ENCODE measurements at regions not wholly inside any gene's neighbourhood (a gene's known extent, or its start where the extent isn't known, plus 50 kb on each side); places are given as distances from the start of the nearest gene placed in this dataset.
"Not testable (repeated sequence)": the region's sequence is repeated elsewhere in the genome, so short reads cannot be mapped to it uniquely, and the experiment has no call there.

DNA sequence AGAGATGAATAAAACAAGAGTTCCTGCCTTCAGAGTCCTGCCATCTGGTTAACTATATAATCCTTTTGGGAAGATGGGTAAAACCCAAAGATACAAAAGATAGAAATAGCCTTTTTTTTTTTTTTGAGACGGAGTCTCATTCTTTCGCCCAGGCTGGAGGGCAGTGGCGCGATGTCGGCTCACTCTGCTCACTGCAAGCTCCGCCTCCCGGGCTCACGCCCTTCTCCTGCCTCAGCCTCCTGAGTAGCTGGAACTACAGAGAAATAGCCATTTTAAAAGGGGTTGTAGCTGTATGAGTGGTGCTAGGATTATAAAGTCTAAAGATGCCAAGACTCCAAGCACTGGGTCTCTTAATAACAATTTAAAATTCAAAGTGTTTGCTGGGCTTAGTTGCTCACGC is 97.2 kb downstream of the KDR start:
- in situ Hi-C loops (cut with MboI; ENCODE audit: low sequenced_read_pairs) = no loop called here

DNA sequence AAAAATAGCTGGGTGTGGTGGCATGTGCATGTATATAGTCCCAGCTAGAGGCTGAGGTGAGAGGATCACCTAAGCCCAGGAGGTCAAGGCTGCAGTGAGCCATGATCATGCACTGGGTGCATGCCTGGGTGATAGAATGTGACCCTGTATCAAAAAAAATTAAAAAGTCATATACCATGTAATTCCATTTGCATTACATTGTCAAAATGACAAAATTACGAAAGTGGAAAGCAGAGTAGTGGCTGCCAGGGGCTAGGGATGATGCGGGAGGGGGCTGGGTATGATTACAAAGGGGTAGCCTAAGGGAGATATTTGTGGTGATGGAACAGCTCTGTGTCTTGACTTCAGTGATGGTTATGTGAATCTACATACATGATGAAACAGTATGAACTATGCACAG is 97.8 kb downstream of the KDR start:
- in situ Hi-C loops (cut with MboI; ENCODE audit: low sequenced_read_pairs) = no loop called here

DNA sequence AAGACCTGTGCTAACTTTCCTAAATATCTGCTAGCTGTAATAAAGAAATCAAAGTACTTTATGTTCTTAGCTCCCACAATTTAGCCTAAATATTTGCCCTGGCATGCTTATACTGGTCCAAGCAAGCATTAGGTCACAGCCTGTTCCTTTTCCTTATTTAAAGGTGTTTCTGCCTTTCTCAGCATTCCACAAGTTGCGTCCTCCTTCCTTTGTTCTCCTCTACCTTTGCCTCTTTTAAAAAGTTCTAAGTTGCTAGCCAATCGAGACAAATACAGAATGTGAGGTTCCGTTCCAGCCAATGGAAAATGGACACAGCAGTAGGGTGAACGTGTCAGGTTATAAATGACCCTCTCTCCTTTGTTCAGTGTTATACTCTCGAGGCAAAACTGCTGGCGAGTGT is 99.9 kb downstream of the KDR start:
- in situ Hi-C loops (cut with MboI; ENCODE audit: low sequenced_read_pairs) = not testable (repeated sequence)

DNA sequence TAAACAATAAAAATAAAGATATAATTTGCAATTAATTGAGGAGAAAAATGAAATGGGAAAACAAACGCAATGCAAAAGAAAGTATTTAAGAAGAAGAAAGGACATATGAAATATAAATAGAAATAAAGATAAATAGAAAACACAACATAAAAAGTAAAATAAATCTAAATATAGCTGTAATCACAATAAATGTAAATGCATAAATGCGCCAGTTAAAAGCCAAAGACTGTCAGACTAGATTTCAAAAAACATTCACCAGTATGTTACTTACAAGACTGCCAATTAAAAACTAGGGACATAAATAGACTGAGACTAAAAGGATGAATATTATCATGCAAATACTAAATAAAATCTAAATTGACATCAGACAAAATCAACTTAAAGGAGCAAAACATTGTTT is 102.4 kb downstream of the KDR start:
- in situ Hi-C loops (cut with MboI; ENCODE audit: low sequenced_read_pairs) = no loop called here

DNA sequence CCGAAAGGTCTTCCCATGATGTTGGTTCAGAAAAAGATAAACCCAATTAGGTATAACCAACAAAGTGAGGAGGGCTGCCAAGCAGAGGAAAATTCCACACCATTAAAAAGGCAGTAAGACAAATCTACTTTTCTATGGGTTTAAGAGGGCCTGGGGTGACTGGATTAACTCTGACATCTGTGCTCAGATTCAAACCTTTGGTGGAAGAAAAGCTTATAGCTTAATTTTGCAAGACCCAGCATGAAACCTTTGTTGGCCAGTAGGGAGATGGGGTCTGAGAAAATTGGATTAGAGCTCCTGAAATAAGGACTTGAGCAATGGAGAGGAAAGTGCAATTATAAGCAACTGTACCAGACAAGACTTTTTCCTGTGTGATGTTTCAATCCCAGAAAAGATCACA is 104.2 kb downstream of the KDR start:
- in situ Hi-C loops (cut with MboI; ENCODE audit: low sequenced_read_pairs) = no loop called here

DNA sequence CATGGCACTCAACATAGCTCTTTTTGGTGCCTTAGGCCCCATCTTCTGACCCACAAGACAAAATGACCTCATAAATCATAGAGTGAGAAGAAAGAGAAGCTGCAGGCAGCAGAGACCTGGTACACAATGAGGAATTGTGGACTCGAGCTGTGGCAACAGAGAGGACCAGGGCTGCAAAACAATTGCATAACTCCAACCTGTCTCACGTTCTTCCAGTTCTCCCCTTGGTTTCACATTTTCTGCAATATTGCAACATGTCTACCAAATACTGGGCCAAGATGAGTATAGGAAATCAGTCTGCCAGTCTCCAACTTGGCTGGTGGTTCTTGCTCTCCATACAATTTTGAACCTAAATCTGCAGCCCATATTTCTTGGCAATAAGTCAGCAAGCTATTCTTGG is 105.3 kb downstream of the KDR start:
- in situ Hi-C loops (cut with MboI; ENCODE audit: low sequenced_read_pairs) = no loop called here

DNA sequence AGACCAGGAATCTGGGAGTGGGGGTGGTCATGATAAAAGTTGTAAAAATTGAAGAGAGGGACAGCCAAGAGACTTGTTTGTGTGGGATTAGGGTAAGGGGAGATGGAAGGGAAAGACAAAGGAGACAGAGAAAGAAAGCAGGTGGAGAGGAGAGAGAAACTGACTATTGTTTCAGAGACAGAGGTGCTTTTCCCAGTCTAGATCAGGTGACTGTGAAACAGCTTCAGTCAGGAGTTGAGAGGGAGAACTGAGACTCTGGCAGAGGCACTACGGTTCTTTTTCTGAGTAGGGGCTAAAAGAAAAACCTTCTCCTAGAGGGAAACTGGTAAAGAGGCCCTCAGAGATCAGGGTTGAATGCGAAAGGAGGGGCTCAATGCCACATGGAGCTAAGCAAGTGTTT is 106.4 kb downstream of the KDR start:
- in situ Hi-C loops (cut with MboI; ENCODE audit: low sequenced_read_pairs) = no loop called here

DNA sequence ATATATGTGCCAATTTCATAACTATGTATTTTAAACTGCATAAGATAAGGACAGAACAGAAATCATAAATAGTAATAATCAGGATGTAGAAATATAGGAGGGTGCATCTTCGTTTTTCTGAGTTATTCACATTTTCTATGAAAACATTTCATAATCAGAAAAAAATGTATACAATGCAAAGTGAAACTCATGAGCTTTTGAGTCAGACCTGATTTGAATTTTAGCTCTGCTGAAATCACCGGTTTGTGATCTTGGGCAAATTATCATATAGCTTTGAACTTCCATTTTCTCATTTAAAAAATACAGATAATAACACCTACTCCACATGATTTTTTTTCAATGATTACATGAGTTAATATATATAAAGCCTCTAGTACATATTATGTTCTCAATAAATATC is 106.9 kb downstream of the KDR start:
- in situ Hi-C loops (cut with MboI; ENCODE audit: low sequenced_read_pairs) = no loop called here

DNA sequence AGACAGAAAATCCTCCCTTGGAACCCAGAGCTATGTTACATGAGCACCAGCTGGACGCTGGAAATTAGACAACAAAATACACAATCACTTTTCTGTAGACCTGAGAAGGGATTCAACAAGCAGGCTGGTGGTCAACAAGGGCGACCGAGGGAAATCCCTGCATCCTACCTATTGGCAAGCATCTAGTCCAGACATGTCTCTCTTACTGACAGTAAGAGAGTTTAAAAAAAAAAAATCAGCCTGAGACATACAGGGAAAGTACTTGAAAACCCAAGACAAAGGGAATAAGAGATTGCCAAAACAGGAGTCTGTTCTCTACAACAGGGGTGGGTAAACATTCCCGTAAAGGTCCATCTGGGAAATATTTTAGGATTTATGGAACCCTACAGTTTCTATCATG is 108.0 kb downstream of the KDR start:
- in situ Hi-C loops (cut with MboI; ENCODE audit: low sequenced_read_pairs) = no loop called here

DNA sequence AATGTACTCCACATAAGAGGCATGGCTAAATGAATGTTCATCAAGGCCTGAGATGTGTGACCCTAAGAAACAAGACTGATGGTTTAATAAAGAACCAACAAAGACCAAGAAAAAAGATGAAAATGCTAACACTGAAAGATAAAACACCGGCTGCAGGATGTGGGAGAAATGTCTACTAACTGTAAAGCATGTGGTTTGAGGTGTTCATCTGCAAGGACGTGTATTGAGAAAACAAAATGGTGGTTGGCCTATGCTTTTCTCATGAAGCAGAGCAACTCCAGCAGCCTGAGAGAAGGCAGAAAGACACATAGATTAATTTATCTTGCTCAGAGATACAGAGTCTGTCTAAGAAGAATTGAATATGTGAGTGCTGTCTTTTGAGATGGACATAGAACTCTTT is 109.3 kb downstream of the KDR start:
- in situ Hi-C loops (cut with MboI; ENCODE audit: low sequenced_read_pairs) = no loop called here

DNA sequence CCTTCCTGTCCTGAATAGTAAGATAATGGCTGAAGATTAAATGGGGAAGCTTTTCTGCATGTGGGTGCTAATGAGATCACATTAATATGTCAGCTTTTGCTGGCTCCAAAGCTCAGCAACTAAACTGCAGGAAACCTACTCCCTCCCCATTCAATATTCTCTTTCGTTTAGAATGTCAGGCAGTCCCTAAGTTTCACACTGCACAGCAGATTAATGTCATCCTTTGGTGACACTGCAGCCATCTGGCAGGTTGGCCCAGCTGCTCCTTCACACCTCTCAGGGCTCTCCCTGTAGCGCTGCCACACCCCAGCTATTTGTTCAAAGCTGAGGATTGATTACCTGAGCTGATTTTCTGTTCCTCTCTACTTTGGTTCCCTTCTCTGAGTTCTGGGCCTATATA is 110.5 kb downstream of the KDR start:
- in situ Hi-C loops (cut with MboI; ENCODE audit: low sequenced_read_pairs) = no loop called here

DNA sequence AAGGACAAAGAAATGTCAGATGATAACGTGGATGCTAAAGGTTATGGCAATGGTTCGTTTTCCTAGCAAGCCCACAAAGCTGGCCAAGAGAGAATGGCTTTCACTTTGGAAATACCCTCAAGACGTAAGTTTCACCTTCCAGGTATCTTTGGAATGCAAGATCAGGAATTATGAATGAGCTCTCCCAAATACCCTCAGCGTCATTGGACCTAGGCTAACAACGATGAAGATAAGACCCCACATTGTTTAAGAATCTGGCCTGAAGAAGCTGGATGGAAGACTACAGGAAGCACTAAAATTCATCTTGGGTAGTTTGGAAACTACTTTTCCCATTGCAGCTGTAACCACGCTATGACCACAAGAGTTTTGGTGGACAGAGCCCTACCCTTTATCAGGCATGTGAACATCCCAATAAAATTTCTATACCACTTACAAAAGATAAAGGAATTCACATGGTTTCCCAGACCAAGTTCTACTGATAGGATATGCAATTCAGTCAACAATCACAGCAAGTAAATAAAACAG is 111.9 kb downstream of the KDR start:
- in situ Hi-C loops (cut with MboI; ENCODE audit: low sequenced_read_pairs) = no loop called here

DNA sequence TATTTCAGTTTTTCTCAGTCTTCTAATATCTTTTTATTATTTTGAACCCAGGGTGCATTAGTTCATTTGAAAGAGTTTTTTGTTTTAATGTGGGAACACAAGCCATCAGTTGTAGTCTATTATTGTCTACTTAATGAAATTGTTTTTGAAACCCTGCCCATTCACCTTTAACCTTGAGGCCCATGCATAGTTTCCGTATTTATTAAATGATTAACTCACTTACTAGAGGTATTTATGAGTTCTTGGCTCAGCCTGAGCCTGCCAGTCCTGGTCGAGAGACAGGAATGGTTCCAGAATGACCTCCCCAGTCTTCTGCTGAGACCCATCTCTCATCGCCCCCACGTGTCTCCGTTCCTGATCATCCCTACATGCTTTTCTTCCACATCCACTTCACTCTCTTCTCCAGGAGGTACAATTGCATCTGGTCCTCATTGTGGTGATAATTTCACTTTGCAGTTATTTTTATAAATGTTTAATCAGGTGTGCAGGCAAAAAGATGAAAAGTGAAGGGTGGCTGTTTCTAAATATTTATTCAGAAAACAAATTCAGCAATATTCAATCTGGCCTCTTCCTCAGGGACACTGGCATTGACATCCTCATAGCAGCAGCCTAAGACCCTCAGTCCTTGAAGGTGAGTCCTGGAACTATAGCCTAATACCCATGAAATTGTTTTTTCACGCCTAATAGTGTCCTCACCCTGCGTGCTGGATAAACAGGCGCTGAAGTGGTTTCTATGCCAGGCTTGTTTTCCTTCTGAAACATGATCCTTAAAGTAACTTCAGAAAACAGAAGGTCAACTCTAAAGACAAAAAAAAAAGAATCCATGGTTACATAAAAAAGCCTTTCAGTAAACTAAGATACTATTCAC is 112.8 kb downstream of the KDR start:
- in situ Hi-C loops (cut with MboI; ENCODE audit: low sequenced_read_pairs) = no loop called here

DNA sequence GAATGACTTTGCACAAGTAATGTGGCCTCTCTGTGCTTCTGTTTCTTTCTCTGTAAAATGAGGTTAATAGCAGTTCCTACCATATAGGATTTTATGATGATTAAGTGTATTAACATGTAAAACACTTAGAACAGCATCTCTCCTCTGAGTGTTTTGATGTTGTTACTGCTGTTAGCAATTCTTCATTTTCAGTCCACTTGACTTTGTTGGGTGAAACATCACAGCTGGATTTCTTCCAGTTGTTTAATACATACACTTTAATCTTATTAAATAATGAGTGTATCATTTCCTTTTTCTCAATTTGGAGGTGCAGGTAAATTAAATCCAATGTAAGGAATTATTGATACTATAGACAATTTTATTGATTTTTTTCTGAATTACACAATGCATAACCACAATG is 113.6 kb downstream of the KDR start:
- in situ Hi-C loops (cut with MboI; ENCODE audit: low sequenced_read_pairs) = no loop called here

DNA sequence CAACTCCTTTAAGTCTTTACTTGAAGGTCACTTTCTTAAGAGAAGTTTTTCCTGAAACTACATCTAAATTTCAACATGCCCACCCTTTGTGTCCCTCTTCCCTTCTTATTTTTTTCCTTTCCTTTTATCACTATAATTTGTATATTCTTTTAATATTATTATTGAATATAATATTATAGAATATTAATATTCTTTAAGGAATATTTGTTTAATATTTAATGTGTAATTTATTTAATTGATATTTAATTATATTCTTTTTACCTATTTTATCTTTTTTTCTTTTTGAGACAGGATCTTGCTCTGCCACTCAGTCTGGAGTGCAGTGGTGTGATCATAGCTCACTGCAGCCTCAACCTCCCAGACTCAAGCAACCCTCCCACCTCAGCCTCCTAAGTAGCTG is 114.8 kb downstream of the KDR start:
- in situ Hi-C loops (cut with MboI; ENCODE audit: low sequenced_read_pairs) = no loop called here

DNA sequence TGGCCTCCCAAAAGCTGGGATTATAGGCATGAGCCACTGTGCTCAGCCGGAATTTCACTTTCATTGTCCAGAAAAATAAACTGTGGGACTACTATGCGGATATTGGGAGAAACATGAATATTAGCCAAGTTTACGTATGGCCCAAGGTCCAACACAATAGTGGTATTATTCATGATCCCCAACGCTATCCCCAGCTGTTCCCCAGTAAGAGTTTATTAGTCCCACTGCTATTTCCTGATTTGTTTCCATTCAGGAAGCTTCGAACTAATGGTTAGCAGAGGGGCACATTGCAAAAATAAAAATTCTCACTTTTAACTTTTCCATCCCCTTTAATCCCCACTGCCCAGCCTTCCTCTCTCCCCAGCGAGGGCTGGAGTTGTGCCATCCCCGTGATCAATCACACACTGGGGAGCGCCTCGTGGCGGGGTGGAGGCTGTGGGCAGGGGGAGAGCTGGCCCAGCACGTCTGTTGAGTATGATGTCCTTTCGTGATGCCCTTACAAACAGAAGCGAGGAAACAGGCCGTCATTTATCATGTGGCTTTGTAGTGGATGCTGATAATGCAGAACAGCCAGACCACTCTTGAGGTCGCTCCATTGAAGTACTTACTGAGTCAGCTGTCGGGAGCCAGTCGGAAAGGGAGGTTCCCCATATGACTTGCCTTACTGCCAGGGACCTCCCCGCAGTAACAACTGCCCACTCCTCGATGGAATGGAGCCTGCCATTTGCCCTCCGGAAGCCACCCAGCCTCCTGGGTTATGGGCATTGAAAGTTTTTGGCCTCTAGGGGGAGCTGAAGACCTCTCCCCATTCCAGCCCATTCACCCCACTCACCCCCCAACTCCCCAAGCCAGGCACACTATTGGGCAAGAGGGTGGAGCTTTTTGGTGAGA is 117.0 kb downstream of the KDR start:
- in situ Hi-C loops (cut with MboI; ENCODE audit: low sequenced_read_pairs) = no loop called here

DNA sequence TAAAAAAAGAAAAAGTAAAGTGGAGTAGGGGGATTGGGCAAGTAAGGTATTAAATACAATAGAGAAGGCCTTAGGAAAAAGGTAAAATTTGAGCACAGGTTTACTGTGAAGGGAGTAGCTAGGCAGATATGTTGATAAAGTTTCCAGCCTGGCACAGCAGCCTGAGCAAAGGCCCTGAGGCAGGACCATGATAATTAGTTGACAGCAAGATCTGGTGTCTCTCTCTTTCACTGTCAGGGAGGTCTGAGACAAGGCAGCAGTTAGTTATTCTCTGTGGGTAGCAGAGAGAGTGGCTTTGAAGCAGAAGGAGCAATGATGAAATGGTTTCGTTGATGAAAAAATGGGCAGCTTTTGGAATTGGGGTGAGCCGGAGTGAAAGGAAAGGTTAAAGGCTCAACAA is 119.5 kb downstream of the KDR start:
- in situ Hi-C loops (cut with MboI; ENCODE audit: low sequenced_read_pairs) = no loop called here

DNA sequence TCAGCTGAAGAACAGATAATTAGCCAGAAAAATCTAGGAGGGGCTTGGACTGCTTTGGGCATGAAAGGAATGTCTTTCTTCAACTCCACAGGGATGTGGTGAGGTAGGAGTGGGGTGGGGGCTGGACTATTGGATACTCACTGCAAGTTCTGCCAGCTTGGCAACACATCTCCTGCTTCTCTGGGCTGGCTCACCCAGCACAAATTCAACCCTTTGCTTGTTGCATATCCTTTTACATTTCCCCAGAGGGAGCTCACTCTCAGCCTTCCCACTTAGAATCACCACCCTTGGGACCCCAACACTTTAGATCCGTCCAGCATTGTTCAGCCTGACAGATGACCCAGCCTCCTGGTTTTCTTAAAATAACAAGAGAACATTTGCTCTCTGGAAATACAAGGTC is 120.6 kb downstream of the KDR start:
- in situ Hi-C loops (cut with MboI; ENCODE audit: low sequenced_read_pairs) = no loop called here

DNA sequence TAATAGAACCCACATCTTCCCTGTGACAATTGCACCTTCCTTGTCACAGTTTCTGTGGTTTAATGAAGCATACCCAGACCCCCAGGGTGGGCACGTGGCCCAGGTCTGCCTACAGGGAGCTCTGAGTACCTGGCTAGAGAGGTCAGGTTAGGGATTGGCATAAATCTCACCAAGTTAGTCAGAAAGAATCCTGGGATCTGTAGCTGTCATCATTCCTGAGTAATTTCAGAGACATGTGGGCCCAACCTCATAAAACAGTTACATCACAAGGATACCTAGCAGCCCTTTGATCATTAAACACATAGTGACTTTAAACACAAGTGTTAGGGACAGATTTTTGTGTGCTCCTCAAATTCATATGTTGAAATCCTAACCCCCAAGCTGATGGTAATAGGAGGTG is 123.0 kb downstream of the KDR start:
- in situ Hi-C loops (cut with MboI; ENCODE audit: low sequenced_read_pairs) = no loop called here

DNA sequence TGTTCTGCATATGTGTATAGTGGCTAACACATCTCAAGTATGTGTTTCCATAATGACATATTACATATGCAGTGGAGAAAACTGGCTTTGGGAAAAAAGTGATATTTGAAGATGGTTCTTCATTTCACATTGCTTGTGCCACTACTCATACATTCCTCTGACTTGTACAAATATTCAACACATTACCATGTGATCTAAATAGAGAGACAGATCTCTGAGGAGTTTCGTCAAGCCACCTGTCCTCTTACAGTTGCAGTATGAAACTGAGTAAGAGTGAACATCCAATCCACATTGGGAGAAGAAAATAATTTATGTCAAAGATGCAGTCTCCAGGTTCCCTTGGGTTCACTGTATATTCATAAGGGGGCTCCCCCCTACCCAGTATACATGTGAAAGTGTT is 123.9 kb downstream of the KDR start:
- in situ Hi-C loops (cut with MboI; ENCODE audit: low sequenced_read_pairs) = no loop called here

DNA sequence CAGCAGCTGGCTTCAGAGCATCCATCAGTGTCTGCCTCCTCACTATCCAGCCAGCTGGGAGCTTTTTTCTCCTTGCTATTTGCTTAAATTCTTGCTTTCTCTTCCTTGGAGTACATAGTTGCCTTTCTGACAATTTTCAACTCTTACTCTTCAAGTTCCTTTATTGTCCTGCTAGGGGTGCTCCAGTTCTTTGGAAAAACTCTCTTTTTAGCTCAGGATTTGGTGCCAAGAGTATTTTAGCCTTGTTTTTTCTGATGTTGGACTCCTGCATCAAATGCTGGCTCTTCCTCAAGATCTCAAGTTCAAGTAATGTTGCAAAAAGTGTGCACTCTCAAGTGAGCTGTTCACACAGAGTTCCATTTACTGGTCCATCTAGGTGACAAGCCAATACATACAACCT is 126.4 kb downstream of the KDR start:
- in situ Hi-C loops (cut with MboI; ENCODE audit: low sequenced_read_pairs) = no loop called here

DNA sequence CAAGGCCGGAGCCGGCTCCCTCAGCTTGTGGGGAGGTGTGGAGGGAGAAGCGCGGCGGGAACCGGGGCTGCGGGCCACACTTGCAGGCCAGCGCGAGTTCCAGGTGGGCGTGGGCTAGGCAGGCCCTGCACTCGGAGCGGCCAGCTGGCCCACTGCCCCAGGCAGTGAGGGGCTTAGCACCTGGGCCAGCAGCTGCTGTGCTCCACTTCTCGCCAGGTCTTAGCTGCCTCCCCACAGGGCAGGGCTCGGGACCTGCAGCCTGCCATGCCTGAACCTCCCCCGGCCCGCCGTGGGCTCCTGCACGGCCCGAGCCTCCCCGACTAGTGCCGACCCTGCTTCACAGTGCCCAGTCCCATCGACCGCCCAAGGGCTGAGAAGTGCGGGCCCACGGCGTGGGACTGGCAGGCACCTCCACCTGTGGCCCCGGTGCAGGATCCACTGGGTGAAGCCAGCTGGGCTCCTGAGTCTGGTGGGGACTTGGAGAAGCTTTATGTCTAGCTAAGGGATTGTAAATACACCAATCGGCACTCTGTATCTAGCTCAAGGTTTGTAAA is 131.8 kb downstream of the KDR start:
- in situ Hi-C loops (cut with MboI; ENCODE audit: low sequenced_read_pairs) = not testable (repeated sequence)
